NB4 (cell line): ENCODE measurements at regions not wholly inside any gene's neighbourhood (a gene's known extent, or its start where the extent isn't known, plus 50 kb on each side); places are given as distances from the start of the nearest gene placed in this dataset.

Source experiments
- MYC ChIP-seq: IDR thresholded peaks from 2 replicates; pipeline ENCODE4 v1.6.1; 2011; ENCODE audit warnings: low read depth, low read length
- POLR2A ChIP-seq: IDR thresholded peaks from 2 replicates; pipeline ENCODE4 v1.6.1; 2011; ENCODE audit warnings: mild to moderate bottlenecking; ENCODE audit not compliant: insufficient read length; ENCODE audit errors: extremely low read depth
- TF ChIP-seq, protein P1 (sequence below): IDR thresholded peaks from one replicate; pipeline ENCODE4 v1.5.1; 2012; ENCODE audit warnings: low read depth, low read length
- TF ChIP-seq, protein P2 (sequence below): IDR thresholded peaks from 2 replicates; pipeline ENCODE4 v1.6.1; 2011; ENCODE audit warnings: low read depth, low read length

DNA sequence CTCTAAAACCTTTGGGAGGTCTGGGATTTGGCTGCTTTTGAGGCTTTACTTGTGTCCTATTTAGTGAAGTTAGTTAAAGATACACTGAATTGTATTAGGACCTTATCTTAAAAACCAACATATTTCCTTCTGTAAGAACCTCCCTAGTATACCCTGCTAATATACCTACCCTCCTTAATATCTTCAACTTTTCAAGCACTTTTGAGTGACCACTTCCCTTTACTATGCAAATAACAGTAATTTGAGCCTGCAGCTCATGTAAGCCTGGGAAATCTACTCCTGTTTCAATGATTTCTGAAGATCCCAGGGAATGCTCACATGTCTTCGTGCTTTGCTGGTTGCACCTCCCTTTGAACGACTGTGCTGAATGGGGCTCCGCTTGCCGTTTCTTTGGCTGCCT lies 358.5 kb downstream of the YTHDC2 start:
- TF ChIP-seq, protein P1, sequence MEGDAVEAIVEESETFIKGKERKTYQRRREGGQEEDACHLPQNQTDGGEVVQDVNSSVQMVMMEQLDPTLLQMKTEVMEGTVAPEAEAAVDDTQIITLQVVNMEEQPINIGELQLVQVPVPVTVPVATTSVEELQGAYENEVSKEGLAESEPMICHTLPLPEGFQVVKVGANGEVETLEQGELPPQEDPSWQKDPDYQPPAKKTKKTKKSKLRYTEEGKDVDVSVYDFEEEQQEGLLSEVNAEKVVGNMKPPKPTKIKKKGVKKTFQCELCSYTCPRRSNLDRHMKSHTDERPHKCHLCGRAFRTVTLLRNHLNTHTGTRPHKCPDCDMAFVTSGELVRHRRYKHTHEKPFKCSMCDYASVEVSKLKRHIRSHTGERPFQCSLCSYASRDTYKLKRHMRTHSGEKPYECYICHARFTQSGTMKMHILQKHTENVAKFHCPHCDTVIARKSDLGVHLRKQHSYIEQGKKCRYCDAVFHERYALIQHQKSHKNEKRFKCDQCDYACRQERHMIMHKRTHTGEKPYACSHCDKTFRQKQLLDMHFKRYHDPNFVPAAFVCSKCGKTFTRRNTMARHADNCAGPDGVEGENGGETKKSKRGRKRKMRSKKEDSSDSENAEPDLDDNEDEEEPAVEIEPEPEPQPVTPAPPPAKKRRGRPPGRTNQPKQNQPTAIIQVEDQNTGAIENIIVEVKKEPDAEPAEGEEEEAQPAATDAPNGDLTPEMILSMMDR, result no peak
- TF ChIP-seq POLR2A (no peak), MYC (no peak)
- TF ChIP-seq, protein P2, sequence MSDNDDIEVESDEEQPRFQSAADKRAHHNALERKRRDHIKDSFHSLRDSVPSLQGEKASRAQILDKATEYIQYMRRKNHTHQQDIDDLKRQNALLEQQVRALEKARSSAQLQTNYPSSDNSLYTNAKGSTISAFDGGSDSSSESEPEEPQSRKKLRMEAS, result no peak
